GM19240 (cell line): ENCODE measurements at regions not wholly inside any gene's neighbourhood (a gene's known extent, or its start where the extent isn't known, plus 50 kb on each side); places are given as distances from the start of the nearest gene placed in this dataset.

Experiments
- DNase-seq: peaks from one replicate; pipeline ENCODE4 v3.0.0; 2011; ENCODE audit warnings: low spot score; ENCODE audit not compliant: insufficient read length

GRCh38 chr1:90782046-90782445 is 64.9 kb upstream of the BARHL2 start:
- no peak for DNase-seq

GRCh38 chr1:90781534-90781933 is 64.4 kb upstream of the BARHL2 start:
- no peak for DNase-seq

GRCh38 chr1:90780981-90781380 is 63.9 kb upstream of the BARHL2 start:
- no peak for DNase-seq

- no peak for DNase-seq
Observed at GRCh38 chr1:90779573-90779972, 62.5 kb upstream of the BARHL2 start.

- DNase-seq = no peak
Observed at GRCh38 chr1:90778486-90778885, 61.4 kb upstream of the BARHL2 start.

GRCh38 chr1:90773812-90774211 is 56.7 kb upstream of the BARHL2 start:
- no peak for DNase-seq

- no peak for DNase-seq
Observed at GRCh38 chr1:90768826-90769225, 51.7 kb upstream of the BARHL2 start.

GRCh38 chr1:90768098-90768497 is 51.0 kb upstream of the BARHL2 start:
- no peak for DNase-seq
